HG02678 (cell line): ENCODE measurements at regions not wholly inside any gene's neighbourhood (a gene's known extent, or its start where the extent isn't known, plus 50 kb on each side); places are given as distances from the start of the nearest gene placed in this dataset.
"Not testable (repeated sequence)": the region's sequence is repeated elsewhere in the genome, so short reads cannot be mapped to it uniquely, and the experiment has no call there.

ENCODE experiments used
- ATAC-seq: cut with Tn5 transposase; IDR thresholded peaks from one replicate; pipeline ENCODE4 v1.9.1; 2021; ENCODE audit warnings: mild to moderate bottlenecking, moderate library complexity; ENCODE audit not compliant: unreplicated experiment

- no peak for ATAC-seq
Measured at GRCh38 chr18:70709144-70709543, 420.3 kb downstream of the SOCS6 start.

- no peak for ATAC-seq
Measured at GRCh38 chr18:70705831-70706416, 417.1 kb downstream of the SOCS6 start.

GRCh38 chr18:70700496-70700895 is 411.7 kb downstream of the SOCS6 start:
- no peak for ATAC-seq

- no peak for ATAC-seq
Measured at GRCh38 chr18:70698574-70698973, 409.7 kb downstream of the SOCS6 start.

- ATAC-seq = no peak
Measured at GRCh38 chr18:70693246-70693645, 404.4 kb downstream of the SOCS6 start.

- ATAC-seq = not testable (repeated sequence)
Measured at GRCh38 chr18:70689765-70690164, 400.9 kb downstream of the SOCS6 start.

GRCh38 chr18:70688286-70688685 is 399.4 kb downstream of the SOCS6 start:
- ATAC-seq = no peak

GRCh38 chr18:70684821-70685220 is 396.0 kb downstream of the SOCS6 start:
- no peak for ATAC-seq

- ATAC-seq = no peak
Measured at GRCh38 chr18:70683263-70683662, 394.4 kb downstream of the SOCS6 start.

GRCh38 chr18:70674896-70675295 is 386.1 kb downstream of the SOCS6 start:
- no peak for ATAC-seq

GRCh38 chr18:70673831-70674230 is 385.0 kb downstream of the SOCS6 start:
- ATAC-seq = no peak

GRCh38 chr18:70672581-70672980 is 383.7 kb downstream of the SOCS6 start:
- no peak for ATAC-seq

- no peak for ATAC-seq
Measured at GRCh38 chr18:70671889-70672565, 383.2 kb downstream of the SOCS6 start.

GRCh38 chr18:70666936-70667335 is 378.1 kb downstream of the SOCS6 start:
- no peak for ATAC-seq

GRCh38 chr18:70663141-70663540 is 374.3 kb downstream of the SOCS6 start:
- no peak for ATAC-seq

- no peak for ATAC-seq
Measured at GRCh38 chr18:70662588-70662987, 373.7 kb downstream of the SOCS6 start.

GRCh38 chr18:70659036-70659925 is 370.4 kb downstream of the SOCS6 start:
- no peak for ATAC-seq

GRCh38 chr18:70653671-70654070 is 364.8 kb downstream of the SOCS6 start:
- ATAC-seq = no peak

GRCh38 chr18:70650878-70651277 is 362.0 kb downstream of the SOCS6 start:
- no peak for ATAC-seq

- no peak for ATAC-seq
Measured at GRCh38 chr18:70649683-70650082, 360.8 kb downstream of the SOCS6 start.

- no peak for ATAC-seq
Measured at GRCh38 chr18:70645971-70646370, 357.1 kb downstream of the SOCS6 start.

- ATAC-seq = no peak
Measured at GRCh38 chr18:70643812-70644211, 355.0 kb downstream of the SOCS6 start.
